WTC11 (cell line): ENCODE measurements at regions not wholly inside any gene's neighbourhood (a gene's known extent, or its start where the extent isn't known, plus 50 kb on each side); places are given as distances from the start of the nearest gene placed in this dataset.

Source experiments
- ATAC-seq: fragments of 200-7000 bp; cut with Tn5 transposase; 2 replicates; pipeline ENCODE4 v1.10.0; 2021; ENCODE audit warnings: mild to moderate bottlenecking, moderate library complexity
- CTCF ChIA-PET: fragments of 300-600 bp; sonication (Branson Sonifier 250); formaldehyde crosslinking; loops from one replicate; lab custom pipeline; 2021; ENCODE audit warnings: antibody characterized with exemption; lab: Charles Lee
- POLR2A ChIA-PET: fragments of 350-600 bp; sonication (Branson Sonifier 250); formaldehyde crosslinking; loops from one replicate; lab custom pipeline; 2021; ENCODE audit warnings: antibody characterized with exemption; lab: Charles Lee
- DNase-seq: peaks from one replicate; pipeline ENCODE4 v3.0.0; 2021; ENCODE audit warnings: low spot score
- H3K27ac Mint-ChIP-seq: 2 replicates; pipeline ENCODE4 v1.8.0; 2021; ENCODE audit warnings: mixed read lengths
- H3K27me3 Mint-ChIP-seq: 2 replicates; pipeline ENCODE4 v1.8.0; 2021; ENCODE audit warnings: low read depth, mild to moderate bottlenecking, moderate library complexity, mixed read lengths
- H3K36me3 Mint-ChIP-seq: 2 replicates; pipeline ENCODE4 v1.8.0; 2021; ENCODE audit warnings: mixed read lengths
- H3K4me1 Mint-ChIP-seq: 2 replicates; pipeline ENCODE4 v1.8.0; 2022; ENCODE audit warnings: mixed read lengths
- H3K4me3 Mint-ChIP-seq: 2 replicates; pipeline ENCODE4 v1.8.0; 2021; ENCODE audit warnings: mild to moderate bottlenecking, moderate library complexity, mixed read lengths
- H3K9me3 Mint-ChIP-seq: 2 replicates; pipeline ENCODE4 v1.8.0; 2021; ENCODE audit warnings: mixed read lengths
- AFF4 ChIP-seq: sonication (generic); formaldehyde crosslinking; IDR thresholded peaks from 2 replicates; pipeline ENCODE4 v1.8.1; 2023; ENCODE audit warnings: mild to moderate bottlenecking, missing genetic modification reagents, borderline replicate concordance
- CBFB ChIP-seq: sonication (generic); formaldehyde crosslinking; IDR thresholded peaks from 2 replicates; pipeline ENCODE4 v1.8.1; 2022; ENCODE audit warnings: mild to moderate bottlenecking, low read depth, missing genetic modification reagents
- CTCF ChIP-seq: fragments of 200-600 bp; IDR thresholded peaks from 2 replicates; pipeline ENCODE4 v1.8.0; 2022; ENCODE audit warnings: antibody characterized with exemption
- E2F5 ChIP-seq: sonication (generic); formaldehyde crosslinking; IDR thresholded peaks from 2 replicates; pipeline ENCODE4 v1.8.1; 2022; ENCODE audit warnings: mild to moderate bottlenecking, moderate library complexity, missing genetic modification reagents
- ELF4 ChIP-seq: sonication (generic); formaldehyde crosslinking; IDR thresholded peaks from 2 replicates; pipeline ENCODE4 v1.8.1; 2022; ENCODE audit warnings: low read depth, mild to moderate bottlenecking, moderate library complexity, missing genetic modification reagents
- FOXJ3 ChIP-seq: sonication (generic); formaldehyde crosslinking; IDR thresholded peaks from 2 replicates; pipeline ENCODE4 v1.9.0; 2021; ENCODE audit warnings: missing genetic modification reagents, mild to moderate bottlenecking, borderline replicate concordance
- IRF1 ChIP-seq: sonication (generic); formaldehyde crosslinking; IDR thresholded peaks from 2 replicates; pipeline ENCODE4 v1.8.0; 2023; ENCODE audit warnings: missing genetic modification reagents
- NFE2L1 ChIP-seq: sonication (generic); formaldehyde crosslinking; IDR thresholded peaks from 2 replicates; pipeline ENCODE4 v1.8.1; 2023; ENCODE audit warnings: missing genetic modification reagents
- NR1H2 ChIP-seq: sonication (generic); formaldehyde crosslinking; IDR thresholded peaks from 2 replicates; pipeline ENCODE4 v1.9.0; 2021; ENCODE audit warnings: mild to moderate bottlenecking, moderate library complexity, missing genetic modification reagents
- TEAD4 ChIP-seq: sonication (generic); formaldehyde crosslinking; IDR thresholded peaks from 2 replicates; pipeline ENCODE4 v1.8.0; 2022; ENCODE audit warnings: mild to moderate bottlenecking, missing genetic modification reagents
- USF1 ChIP-seq: sonication (generic); formaldehyde crosslinking; IDR thresholded peaks from 2 replicates; pipeline ENCODE4 v1.8.0; 2022; ENCODE audit warnings: mild to moderate bottlenecking, missing genetic modification reagents
- ZBTB21 ChIP-seq: sonication (generic); formaldehyde crosslinking; IDR thresholded peaks from 2 replicates; pipeline ENCODE4 v1.8.1; 2023; ENCODE audit warnings: mild to moderate bottlenecking, missing genetic modification reagents, borderline replicate concordance
- ZBTB43 ChIP-seq: sonication (generic); formaldehyde crosslinking; IDR thresholded peaks from 2 replicates; pipeline ENCODE4 v1.8.1; 2023; ENCODE audit warnings: mild to moderate bottlenecking, missing genetic modification reagents
- ZNF138 ChIP-seq: sonication (generic); formaldehyde crosslinking; conservative IDR thresholded peaks from 2 replicates; pipeline ENCODE4 v1.8.1; 2022; ENCODE audit warnings: mild to moderate bottlenecking, moderate library complexity, missing genetic modification reagents
- ZNF219 ChIP-seq: sonication (generic); formaldehyde crosslinking; IDR thresholded peaks from 2 replicates; pipeline ENCODE4 v1.8.0; 2023; ENCODE audit warnings: missing genetic modification reagents, mild to moderate bottlenecking, borderline replicate concordance

GRCh38 chr9:7965063-7965462 lies 165.5 kb upstream of the DMAC1 start:
- Mint-ChIP-seq H3K27ac (no peak overlapping the region), H3K36me3 (no peaks in the 10 kb centered on the region), H3K4me1 (peaks cover 32% of the 10 kb centered on the region), H3K9me3 (no peaks in the 10 kb centered on the region), H3K4me3 (no peak overlapping the region), H3K27me3 (no peaks in the 10 kb centered on the region)
- ATAC-seq (no peak), DNase-seq (no peak)
- POLR2A ChIA-PET, result no interaction called here
- CTCF ChIA-PET, result no interaction called here
- TF ChIP-seq FOXJ3 (CRISPR knock-in tag), result no peak
- no peak for TF ChIP-seq NR1H2 (CRISPR knock-in tag)
- TF ChIP-seq CBFB (CRISPR knock-in tag), result no peak
- TF ChIP-seq ELF4 (CRISPR knock-in tag), result no peak
- TF ChIP-seq IRF1, result no peak
- no peak for TF ChIP-seq USF1 (CRISPR knock-in tag)
- TF ChIP-seq TEAD4, result no peak
- TF ChIP-seq NFE2L1 (CRISPR knock-in tag), result no peak
- TF ChIP-seq E2F5, result no peak
- TF ChIP-seq AFF4, result no peak
- TF ChIP-seq CTCF, result no peak

GRCh38 chr9:7963026-7963425 lies 163.4 kb upstream of the DMAC1 start:
- peaks cover 31% of the 10 kb centered on the region for H3K4me1 Mint-ChIP-seq
- no peak overlapping the region for H3K4me3 Mint-ChIP-seq
- H3K9me3 Mint-ChIP-seq, result no peaks in the 10 kb centered on the region
- ATAC-seq, result no peak
- H3K36me3 Mint-ChIP-seq, result no peaks in the 10 kb centered on the region
- H3K27me3 Mint-ChIP-seq, result no peaks in the 10 kb centered on the region
- TF ChIP-seq ZBTB21 (CRISPR knock-in tag), result no peak
- no peak for TF ChIP-seq ZNF219 (CRISPR knock-in tag)
- no peak for TF ChIP-seq CTCF
- no peak for TF ChIP-seq ZBTB43
- no peak for TF ChIP-seq ZNF138 (CRISPR knock-in tag)
- TF ChIP-seq, all 79 proteins: peak for 0
- no peak for DNase-seq
- ChIA-PET CTCF (no interaction called here), POLR2A (no interaction called here)
- H3K27ac Mint-ChIP-seq, result no peak overlapping the region
